ENCODE measurements at regions not wholly inside any gene's neighbourhood (a gene's known extent, or its start where the extent isn't known, plus 50 kb on each side); places are given as distances from the start of the nearest gene placed in this dataset.

DNA sequence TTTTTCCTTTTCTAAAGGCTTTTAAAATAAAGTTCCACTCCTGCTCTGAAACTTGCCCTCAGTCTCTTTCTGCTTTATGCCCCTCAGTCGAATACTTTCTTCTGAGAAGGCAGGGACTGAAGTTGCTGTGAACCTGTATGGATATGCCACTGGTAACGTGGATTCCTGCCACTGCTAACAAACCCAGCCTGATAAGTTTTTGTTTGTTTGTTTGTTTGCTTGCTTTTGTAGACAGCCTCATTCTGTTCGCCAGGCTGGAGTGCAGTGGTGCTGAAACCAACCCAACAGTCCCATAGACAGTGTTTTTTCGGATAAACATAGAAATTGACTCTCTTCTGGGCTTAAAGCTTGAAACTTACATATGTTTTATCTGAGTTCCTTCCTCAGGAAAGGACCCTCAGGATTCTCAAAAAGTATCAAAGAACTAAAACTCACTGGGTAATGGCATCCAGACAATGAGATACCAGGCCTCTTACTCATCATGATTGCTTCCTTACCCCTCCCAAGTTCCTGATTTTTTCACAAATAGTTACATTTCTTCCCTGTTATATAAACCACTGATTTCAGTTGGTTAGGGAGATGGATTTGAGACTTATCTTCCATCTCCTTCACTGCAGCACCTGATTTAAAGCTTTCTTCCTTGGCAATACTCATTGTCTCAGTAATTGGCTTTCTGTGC lies 273.6 kb downstream of the SDHAF3 start:
- TF ChIP-seq LEF1 (IDR thresholded peaks at IDR 0.05; ENCODE audit: borderline replicate concordance): no peak
- TF ChIP-seq FOXM1 (IDR thresholded peaks at IDR 0.05; ENCODE audit: borderline replicate concordance): no peak
- no peak for TF ChIP-seq SP1 (IDR thresholded peaks at IDR 0.05)
- TF ChIP-seq FOXK2 (IDR thresholded peaks at IDR 0.05): no peak

Measured in HEK293T (cell line).